Eye (tissue), 1 donor: ENCODE measurements at regions not wholly inside any gene's neighbourhood (a gene's known extent, or its start where the extent isn't known, plus 50 kb on each side); places are given as distances from the start of the nearest gene placed in this dataset.
"Not testable (repeated sequence)": the region's sequence is repeated elsewhere in the genome, so short reads cannot be mapped to it uniquely, and the experiment has no call there.

Experiments used
- DNase-seq: peaks from one replicate; pipeline ENCODE4 v3.0.0-alpha.2; 2015

DNA sequence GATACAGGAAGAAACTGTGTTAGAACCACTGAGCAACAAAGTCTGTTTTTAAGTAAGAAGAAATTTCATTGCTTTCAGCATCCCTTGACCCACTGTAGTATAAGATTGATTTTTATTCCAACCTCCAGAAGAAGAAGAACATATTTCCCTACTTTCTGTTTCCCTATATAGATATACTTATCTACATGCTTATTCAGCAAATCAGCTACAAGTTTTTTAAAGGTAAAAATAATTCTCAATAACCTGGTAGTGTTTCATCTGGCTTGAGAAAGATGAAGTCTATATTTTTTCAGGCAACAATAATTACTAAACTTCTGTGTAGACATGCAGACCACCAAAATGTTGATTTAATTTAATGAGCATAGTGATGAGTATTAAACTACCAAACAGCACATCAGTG, 201.0 kb downstream of the OSTF1 start:
- DNase-seq: no peak

GRCh38 chr9:75299324-75299723, 211.0 kb downstream of the OSTF1 start:
- DNase-seq: no peak

DNA sequence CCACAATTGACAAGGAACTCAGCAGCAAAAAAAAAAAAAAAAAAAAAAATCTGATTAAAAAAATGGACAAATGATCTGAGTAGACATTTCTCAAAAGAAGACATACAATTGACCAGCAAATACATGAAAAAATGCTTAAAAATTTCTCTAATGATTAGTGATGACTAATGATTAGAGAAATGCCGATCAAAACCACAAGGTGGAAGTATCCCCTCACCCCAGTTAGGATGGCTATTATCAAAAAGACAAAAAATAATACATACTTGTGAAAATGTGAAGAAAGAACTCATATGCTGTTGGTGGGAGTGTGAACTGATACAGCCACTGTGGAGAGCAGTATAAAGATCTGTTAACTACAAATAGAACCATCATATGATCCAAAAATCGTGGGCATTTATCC, 245.3 kb downstream of the OSTF1 start:
- DNase-seq: no peak

GRCh38 chr9:75358846-75359245, 270.5 kb downstream of the OSTF1 start:
- no peak for DNase-seq

DNA sequence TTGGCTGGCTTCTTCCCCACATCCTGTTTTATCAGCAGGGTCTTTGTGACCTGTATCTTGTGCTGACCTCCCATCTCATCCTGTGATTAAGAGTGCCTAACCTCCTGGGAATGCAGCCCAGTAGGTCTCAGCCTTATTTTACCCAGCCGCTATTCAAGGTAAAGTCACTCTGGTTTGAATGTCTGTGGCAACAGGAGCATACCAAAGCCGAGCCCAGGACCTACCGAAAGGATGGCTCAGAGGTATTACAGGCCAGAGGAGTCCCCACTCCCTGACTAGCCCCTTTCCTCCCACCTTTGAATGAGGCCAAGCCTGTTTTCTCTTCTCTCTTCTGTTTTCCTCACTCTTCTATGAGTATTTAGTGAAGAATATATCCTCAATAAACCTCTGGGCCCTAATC, 271.3 kb downstream of the OSTF1 start:
- no peak for DNase-seq

- no peak for DNase-seq
Measured at GRCh38 chr9:75360252-75360651, 271.9 kb downstream of the OSTF1 start.

- DNase-seq: not testable (repeated sequence)
Measured at GRCh38 chr9:75362446-75362845, 274.1 kb downstream of the OSTF1 start.

GRCh38 chr9:75365196-75365595, 276.9 kb downstream of the OSTF1 start:
- no peak for DNase-seq

DNA sequence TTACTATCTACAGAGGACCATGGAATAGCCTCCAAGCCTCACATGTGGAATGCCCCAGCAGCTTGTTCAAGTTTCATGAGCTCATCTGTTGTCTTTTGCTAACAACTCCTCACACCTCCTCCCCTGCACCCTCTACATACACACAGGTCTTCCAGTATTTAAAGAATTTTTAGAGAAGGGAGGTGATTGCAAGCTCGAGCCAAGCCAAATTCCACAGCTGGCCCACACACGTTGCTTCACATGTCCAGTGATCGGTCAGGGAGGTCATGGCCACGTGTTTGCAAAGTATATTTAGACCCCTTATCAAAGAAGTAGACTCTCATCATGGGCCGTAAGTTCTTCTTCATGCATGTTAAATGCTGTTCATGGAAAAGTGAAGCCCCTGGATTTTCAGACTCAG, 281.7 kb downstream of the OSTF1 start:
- DNase-seq: no peak

GRCh38 chr9:75372499-75373268, 284.4 kb downstream of the OSTF1 start:
- DNase-seq: no peak

DNA sequence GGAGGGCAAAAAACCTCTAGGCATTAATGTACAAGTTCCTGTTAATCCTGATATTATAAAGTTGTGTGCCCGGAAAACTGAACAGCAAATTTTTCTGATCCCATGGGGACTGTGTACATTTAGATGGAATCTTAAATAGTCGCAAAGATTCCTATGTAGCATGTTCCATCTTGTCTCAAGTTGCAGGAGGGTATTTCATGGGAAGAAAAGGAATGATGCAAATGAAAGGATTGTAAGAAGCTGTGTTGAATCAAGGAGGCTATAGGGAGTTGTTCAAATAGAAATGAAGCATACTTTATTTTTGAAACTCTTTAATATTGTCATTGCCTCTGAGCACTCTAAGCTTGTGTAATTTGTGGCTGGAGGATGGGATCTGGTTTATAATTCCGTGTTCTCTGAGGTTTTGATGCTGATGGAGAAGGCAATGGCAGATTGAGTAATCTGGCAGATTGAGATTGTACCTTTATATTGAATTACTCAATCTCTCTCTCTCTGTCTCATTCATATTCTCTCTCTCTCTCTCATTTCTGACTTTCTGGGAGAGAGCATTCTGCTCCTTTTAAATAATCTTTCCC, 288.5 kb downstream of the OSTF1 start:
- peak; percentile 1 for DNase-seq

DNA sequence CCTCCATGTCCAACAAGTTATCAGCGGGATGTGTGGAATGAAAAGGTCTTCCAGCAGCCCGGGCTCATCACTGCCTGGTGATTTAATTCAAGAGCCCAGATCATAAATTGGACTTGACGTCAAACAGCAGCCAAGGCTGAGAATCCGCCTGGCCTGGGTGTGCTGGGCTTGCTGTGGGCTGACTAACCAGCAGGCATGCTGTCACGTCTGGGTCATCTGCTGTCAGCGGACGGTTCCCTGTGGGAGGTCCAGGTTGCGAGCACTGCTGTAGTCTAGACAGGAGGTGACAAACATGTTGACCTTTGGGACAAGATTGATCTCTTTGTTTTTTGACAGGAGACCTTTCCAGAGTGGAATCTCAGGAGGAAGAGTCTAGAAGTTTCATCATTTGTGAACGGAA, 289.7 kb downstream of the OSTF1 start:
- peak; percentile 83 for DNase-seq

- no peak for DNase-seq
Measured at GRCh38 chr9:75378926-75379325, 290.6 kb downstream of the OSTF1 start.

DNA sequence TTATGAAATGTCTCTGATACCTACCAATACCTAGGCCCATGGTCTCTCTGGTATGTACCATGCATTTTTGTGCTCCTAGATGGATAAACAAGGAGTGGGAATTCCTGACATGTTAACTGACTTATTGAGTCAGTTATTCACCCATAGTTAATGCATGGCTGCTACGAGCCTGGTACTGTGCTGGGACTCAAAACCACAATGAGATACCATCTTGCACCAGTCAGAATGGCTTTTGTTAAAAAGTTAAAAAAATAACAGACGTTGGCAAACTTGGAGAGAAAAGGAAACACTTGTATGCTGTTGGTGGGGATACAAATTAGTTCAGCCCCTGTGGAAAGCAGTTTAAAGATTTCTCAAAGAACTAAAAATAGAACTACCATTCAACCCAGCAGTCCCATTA, 293.8 kb downstream of the OSTF1 start:
- DNase-seq: no peak

DNA sequence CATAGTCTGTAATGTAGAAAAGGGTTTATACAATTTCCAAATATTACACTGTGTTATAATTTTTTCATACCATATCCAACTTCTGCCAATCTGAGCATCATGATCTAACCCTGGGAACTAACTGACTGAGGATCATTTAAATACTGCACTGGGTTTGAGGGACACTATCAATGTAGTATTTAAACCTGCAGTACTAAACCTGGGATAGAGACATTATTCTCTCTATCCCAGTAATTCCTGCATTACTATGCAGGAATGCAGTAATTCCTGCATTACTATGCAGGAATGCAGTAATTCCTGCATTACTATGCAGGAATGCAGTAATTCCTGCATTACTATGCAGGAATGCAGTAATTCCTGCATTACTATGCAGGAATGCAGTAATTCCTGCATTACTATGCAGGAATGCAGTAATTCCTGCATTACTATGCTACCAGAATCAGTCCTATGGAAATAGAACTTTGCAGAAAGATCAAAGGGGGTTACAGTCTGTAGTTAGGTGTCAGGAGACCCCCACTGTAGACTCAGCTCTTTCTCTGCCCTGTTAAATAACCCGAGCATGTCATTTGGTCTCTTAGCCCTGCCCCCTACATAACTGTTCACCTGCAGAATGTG, 295.2 kb downstream of the OSTF1 start:
- DNase-seq: not testable (repeated sequence)

GRCh38 chr9:75385236-75385635, 296.9 kb downstream of the OSTF1 start:
- DNase-seq: no peak

DNA sequence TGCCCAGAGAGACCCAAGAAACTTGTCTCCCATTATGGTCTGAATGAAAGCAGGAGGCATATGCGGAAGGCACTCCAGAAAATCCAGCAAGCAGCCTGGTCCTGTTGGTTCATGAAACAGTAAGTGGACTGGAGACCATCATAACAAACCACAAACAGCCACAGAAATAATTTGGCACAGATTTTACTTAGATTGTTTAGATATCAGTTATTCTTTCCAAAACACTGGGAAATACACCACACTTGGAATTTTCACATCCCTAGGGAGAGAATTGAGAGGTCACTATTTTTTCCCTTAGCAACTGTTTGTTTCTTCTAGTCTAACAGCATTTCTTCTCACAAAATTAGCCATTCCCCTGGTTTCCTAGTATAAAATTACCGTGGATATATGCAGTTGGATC, 300.8 kb downstream of the OSTF1 start:
- DNase-seq: no peak

DNA sequence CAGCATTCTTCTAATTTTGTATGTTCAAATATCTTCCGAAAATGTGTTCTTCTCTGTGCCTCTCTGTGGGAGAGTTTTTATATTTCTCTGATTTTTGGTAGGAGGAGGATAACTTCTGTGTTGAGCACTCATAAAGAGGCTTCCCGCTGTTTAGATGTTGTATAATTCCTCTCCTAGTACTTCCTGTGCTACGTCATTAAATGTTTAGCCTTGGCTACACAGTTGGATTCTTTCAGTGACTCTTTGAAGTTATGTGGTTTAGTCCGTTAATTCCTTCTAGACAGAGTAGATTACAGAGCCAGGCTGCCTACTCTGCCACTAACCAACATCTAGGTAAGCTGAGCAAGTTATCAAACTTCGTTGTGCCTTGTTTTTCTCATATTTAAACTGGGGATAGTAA, 302.6 kb downstream of the OSTF1 start:
- DNase-seq: no peak

DNA sequence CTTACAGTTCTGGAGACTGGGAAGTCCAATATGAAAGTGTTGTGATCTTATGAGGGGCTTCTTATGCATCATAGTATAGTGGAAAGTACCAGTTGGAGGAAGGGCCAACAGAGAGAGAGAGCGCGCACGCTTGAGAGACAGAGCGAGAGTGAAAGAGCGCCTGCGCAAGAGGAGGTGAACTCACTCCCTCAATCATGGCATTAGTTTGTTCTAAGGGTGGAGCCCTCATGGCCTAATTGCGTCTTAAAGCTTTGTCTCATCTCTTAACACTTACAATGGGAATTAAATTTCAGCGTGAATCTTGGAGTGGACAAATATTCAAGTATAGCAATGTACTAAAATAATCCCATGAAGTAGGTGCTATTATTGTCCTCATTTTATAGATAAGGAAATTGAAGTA, 303.2 kb downstream of the OSTF1 start:
- DNase-seq: no peak

- DNase-seq: peak; percentile 53
Measured at GRCh38 chr9:75395336-75395735, 307.0 kb downstream of the OSTF1 start.

- DNase-seq: no peak
Measured at GRCh38 chr9:75397836-75398235, 309.5 kb downstream of the OSTF1 start.

DNA sequence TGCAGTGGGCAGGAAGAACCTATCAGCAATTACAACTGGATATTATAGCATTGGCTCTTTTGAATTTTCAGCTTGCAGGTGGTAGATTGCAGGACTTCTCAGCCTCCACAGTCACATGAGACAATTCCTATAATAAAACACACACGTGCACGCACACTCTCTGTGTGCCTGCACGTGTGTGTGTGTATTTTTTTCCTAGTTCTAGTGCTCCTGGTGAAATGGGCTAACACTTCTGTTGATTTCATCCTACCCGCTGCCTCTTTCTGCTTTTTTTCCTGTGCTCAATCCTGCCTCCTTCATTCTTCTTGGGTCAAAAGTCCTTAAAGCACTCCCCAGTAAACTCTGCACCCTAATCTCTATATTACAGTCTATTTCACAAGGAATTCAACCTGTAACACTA, 320.1 kb downstream of the OSTF1 start:
- no peak for DNase-seq

GRCh38 chr9:75410405-75410804, 322.1 kb downstream of the OSTF1 start:
- DNase-seq: no peak

GRCh38 chr9:75414371-75415160, 326.3 kb downstream of the OSTF1 start:
- no peak for DNase-seq
